Heart right ventricle (tissue), 16 donors: ENCODE measurements at regions not wholly inside any gene's neighbourhood (a gene's known extent, or its start where the extent isn't known, plus 50 kb on each side); places are given as distances from the start of the nearest gene placed in this dataset.

Experiments
- ATAC-seq, 8 donors: fragments of 200-7000 bp; cut with Tn5 transposase; one replicate each; pipeline ENCODE4 v1.9.1; 2020; ENCODE audit warnings: mild to moderate bottlenecking in 8 of 8, moderate library complexity in 8 of 8, moderate number of reproducible peaks in 1 of 8
- DNase-seq, 2 donors: peaks; one replicate each; pipeline ENCODE4 v3.0.0-alpha.2; 2020
- H3K27ac ChIP-seq, 10 donors: fragments of 200-600 bp; sonication (generic) in 2 of 10; one replicate each; pipeline versions ENCODE4 v1.5.0 to v1.8.0; 2020 to 2022; ENCODE audit warnings: mild to moderate bottlenecking in 3 of 10
- H3K27me3 ChIP-seq, 7 donors: fragments of 200-600 bp; one replicate each; pipeline ENCODE4 v1.8.0; 2021 to 2022; ENCODE audit warnings: mild to moderate bottlenecking in 2 of 7
- H3K36me3 ChIP-seq, 9 donors: fragments of 200-600 bp; sonication (generic) in 1 of 9; one replicate each; pipeline versions ENCODE4 v1.5.0 to v1.8.0; 2020 to 2022; ENCODE audit warnings: mild to moderate bottlenecking in 2 of 9
- H3K4me1 ChIP-seq, 9 donors: fragments of 200-600 bp; sonication (generic) in 1 of 9; one replicate each; pipeline versions ENCODE4 v1.5.0 to v1.8.0; 2020 to 2022; ENCODE audit warnings: mild to moderate bottlenecking in 4 of 9
- H3K4me3 ChIP-seq, 10 donors: fragments of 200-600 bp; sonication (generic) in 2 of 10; one replicate each; pipeline versions ENCODE4 v1.5.0 to v1.8.0; 2020 to 2022; ENCODE audit warnings: mild to moderate bottlenecking in 7 of 10, moderate library complexity in 2 of 10
- H3K9me3 ChIP-seq, 11 donors: fragments of 200-600 bp in 10 of 11; sonication (generic) in 2 of 11; one replicate each; pipeline versions ENCODE4 v1.5.0 to v1.8.0; 2013 to 2022; ENCODE audit warnings: mild to moderate bottlenecking in 2 of 11, control low read depth in 1 of 11, moderate library complexity in 1 of 11
- CTCF ChIP-seq, 9 donors: fragments of 200-600 bp; sonication (generic) in 2 of 9; IDR thresholded peaks; one replicate each; pipeline versions ENCODE4 v1.5.0 to v1.8.0; 2021 to 2022; ENCODE audit warnings: antibody characterized with exemption in 9 of 9, mild to moderate bottlenecking in 5 of 9, moderate library complexity in 1 of 9
- WGBS, 2 donors: extraction: QIAGEN DNeasy Blood & Tissue Kit; methylation state at CpG; one replicate each; pipeline ENCODE4 v1.1.7; 2013; ENCODE audit warnings: inconsistent platforms in 1 of 2; 5-methylcytosine and 5-hydroxymethylcytosine counted together
- intact Hi-C, 10 donors: fragments of 100-400 bp; cut with DNase I; formaldehyde crosslinking; loops; one replicate each; pipeline versions ENCODE4 v1.11.1 to v1.14.2; 2022
- donor health status: Arrhythmogenic right ventricular cardiomyopathy.
- donor health status: ischemic (EF 13 %, LVEDD 7.1; RV severe dilation, severe dysfunction).
- donor health status: healthy with polysubstance abuse.
- donor health status: DM: no; HTN: yes; CAD: no.
- donor health status: DM: no; HTN: no; CAD: no.
- donor health status: ischemic (EF 25% LVEDD 6.9; RV normal size, moderate dysfunction).
- donor health status: ischemic (EF 25% LVEDD 5.7; RV mildly dilated, moderate dysfunction).
- donor health status: healthy.
- donor health status: DM: yes; HTN: yes; CAD: no.
- donor health status: Ischemic cardiomyopathy.
- donor health status: ischemic (EF 35%, LVEDD 5.7; RV mildly dilated, moderate dysfunction).
- donor health status: nonischemic (EF 11% LVEDD 7.7; RV severe dilation, severe dysfunction).
- donor health status: DM: yes; HTN: yes; CAD: no.
- donor health status: PGD.
- donor health status: ischemic (EF 29% LVEDD 5.4; RV normal size, mild dysfunction).
- donor health status: nonischemic (EF 23%, LVEDD 6.1; RV moderate dilation, normal function).

GRCh38 chr6:43986177-43986825 lies 141.0 kb downstream of the MRPL14 start:
- no peak overlapping the region for H3K27ac ChIP-seq
- no peaks in the 10 kb centered on the region for H3K36me3 ChIP-seq
- intact Hi-C loops, result no loop called here
- peaks cover 0 to 4% (median 0%) of the 10 kb centered on the region in 7 donors for H3K27me3 ChIP-seq
- no peaks in the 10 kb centered on the region for H3K9me3 ChIP-seq
- H3K4me3 ChIP-seq, result no peak overlapping the region
- ATAC-seq, result peak in 1 of 8 donors; percentile 5
- no peak for DNase-seq
- TF ChIP-seq CTCF (IDR thresholded peaks at IDR 0.05), result no peak
- 59 to 61% methylated on average over 7 of the region's 7 CpGs for WGBS, 2 donors
- peaks cover 12 to 56% (median 20%) of the 10 kb centered on the region in 9 donors for H3K4me1 ChIP-seq

DNA sequence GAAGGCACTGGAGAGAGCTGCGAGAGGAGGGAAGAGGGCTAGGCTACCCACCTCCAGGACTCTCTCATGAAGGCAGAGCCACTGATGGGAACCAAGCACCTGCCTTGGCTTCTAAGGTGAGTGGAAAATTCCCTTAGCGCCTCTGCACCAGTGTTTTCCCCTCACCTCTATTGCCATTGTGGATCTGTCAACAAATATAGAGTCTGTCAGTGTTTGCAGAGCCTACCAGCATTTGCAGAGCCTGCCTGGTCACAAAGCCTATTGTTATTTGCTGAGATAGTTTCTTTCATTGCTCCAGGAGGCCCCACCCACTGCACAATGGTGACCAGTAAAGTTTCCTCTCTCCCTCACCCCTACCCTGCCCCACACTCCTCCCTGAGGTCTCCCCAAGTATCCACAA lies 141.9 kb downstream of the MRPL14 start:
- peaks cover 5 to 47% (median 10%) of the 10 kb centered on the region in 9 donors for H3K4me1 ChIP-seq
- no peaks in the 10 kb centered on the region for H3K9me3 ChIP-seq
- no peak overlapping the region for H3K27ac ChIP-seq
- TF ChIP-seq CTCF (IDR thresholded peaks at IDR 0.05), result no peak
- peaks cover 0 to 4% (median 0%) of the 10 kb centered on the region in 7 donors for H3K27me3 ChIP-seq
- no peak overlapping the region for H3K4me3 ChIP-seq
- no peaks in the 10 kb centered on the region for H3K36me3 ChIP-seq
- ATAC-seq (no peak), DNase-seq (no peak)
- intact Hi-C loops, result no loop called here
- 89% methylated on average over 2 of the region's 2 CpGs for whole genome bisulfite sequencing, 2 donors

- Histone ChIP-seq H3K4me1 (peaks cover 0 to 40% (median 8%) of the 10 kb centered on the region in 9 donors), H3K4me3 (no peak overlapping the region), H3K36me3 (no peaks in the 10 kb centered on the region), H3K27ac (no peak overlapping the region), H3K9me3 (no peaks in the 10 kb centered on the region), H3K27me3 (peaks cover 0 to 4% (median 0%) of the 10 kb centered on the region in 7 donors)
- no peak for TF ChIP-seq CTCF (IDR thresholded peaks at IDR 0.05)
- DNase-seq (no peak), ATAC-seq (peak in 1 of 8 donors; percentile 7)
- WGBS, 2 donors, result 81 to 85% methylated on average over 16 of the region's 16 CpGs
- intact Hi-C loops, result no loop called here
Measured at GRCh38 chr6:43984442-43985321, 142.6 kb downstream of the MRPL14 start.

DNA sequence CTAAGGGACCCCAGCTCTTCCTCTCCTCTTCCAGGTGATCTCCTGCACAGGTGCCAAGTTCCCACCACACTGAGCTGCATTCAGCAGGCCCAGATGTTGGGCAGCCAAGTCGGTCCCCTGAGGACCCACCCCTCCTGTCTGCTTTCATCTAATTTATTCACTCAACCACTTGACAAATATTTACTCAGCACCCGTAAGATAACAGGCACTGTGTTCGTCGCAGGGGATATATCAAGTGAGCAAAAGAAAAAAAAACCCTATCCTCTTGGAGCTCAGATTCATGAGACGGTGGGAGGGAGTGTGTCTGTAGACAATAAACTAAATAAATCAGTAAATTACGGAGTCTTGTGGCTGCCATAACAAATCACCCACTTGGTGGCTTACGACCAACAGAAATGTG lies 143.6 kb downstream of the MRPL14 start:
- WGBS, 2 donors, result 70 to 79% methylated on average over 7 of the region's 7 CpGs
- intact Hi-C loops, result no loop called here

More for the DNA sequence above, 143.6 kb downstream of the MRPL14 start:
- ATAC-seq, result no peak
- H3K27me3 ChIP-seq, result peaks cover 0 to 4% (median 0%) of the 10 kb centered on the region in 7 donors
- no peak for TF ChIP-seq CTCF (IDR thresholded peaks at IDR 0.05)
- no peaks in the 10 kb centered on the region for H3K36me3 ChIP-seq
- H3K4me1 ChIP-seq, result peaks cover 0 to 35% (median 4%) of the 10 kb centered on the region in 9 donors
- H3K27ac ChIP-seq, result peak overlapping the region in 1 of 10 donors; percentile 39
- no peak overlapping the region for H3K4me3 ChIP-seq
- no peaks in the 10 kb centered on the region for H3K9me3 ChIP-seq
- no peak for DNase-seq
